GM12874 (cell line): ENCODE measurements at regions not wholly inside any gene's neighbourhood (a gene's known extent, or its start where the extent isn't known, plus 50 kb on each side); places are given as distances from the start of the nearest gene placed in this dataset.

ENCODE experiments used
- TF ChIP-seq, protein P1 (sequence below): IDR thresholded peaks from 2 replicates; pipeline ENCODE4 v1.5.1; 2011; ENCODE audit warnings: low read depth, mild to moderate bottlenecking, control low read depth, low read length, moderate library complexity; ENCODE audit not compliant: insufficient read depth

DNA sequence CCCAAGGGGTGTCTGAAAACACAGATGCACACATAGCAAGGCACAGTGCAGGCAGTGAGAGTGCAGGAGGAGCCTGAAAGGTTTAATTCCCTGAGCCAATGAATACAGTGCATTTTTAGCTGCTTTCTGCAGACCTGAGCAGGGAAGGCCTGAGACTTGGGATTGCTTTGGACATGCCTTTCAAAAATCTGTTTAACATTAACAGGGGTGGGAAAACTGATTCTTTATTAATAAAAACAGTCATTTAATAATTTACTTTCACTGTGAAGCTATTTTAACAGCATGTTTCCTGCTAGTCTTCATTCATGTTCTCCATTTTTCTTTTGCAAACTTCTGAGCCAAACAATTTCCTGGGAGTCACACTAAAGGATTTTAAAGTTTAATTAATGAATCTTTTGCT lies 488.1 kb downstream of the SMARCA1 start:
- TF ChIP-seq, protein P1, sequence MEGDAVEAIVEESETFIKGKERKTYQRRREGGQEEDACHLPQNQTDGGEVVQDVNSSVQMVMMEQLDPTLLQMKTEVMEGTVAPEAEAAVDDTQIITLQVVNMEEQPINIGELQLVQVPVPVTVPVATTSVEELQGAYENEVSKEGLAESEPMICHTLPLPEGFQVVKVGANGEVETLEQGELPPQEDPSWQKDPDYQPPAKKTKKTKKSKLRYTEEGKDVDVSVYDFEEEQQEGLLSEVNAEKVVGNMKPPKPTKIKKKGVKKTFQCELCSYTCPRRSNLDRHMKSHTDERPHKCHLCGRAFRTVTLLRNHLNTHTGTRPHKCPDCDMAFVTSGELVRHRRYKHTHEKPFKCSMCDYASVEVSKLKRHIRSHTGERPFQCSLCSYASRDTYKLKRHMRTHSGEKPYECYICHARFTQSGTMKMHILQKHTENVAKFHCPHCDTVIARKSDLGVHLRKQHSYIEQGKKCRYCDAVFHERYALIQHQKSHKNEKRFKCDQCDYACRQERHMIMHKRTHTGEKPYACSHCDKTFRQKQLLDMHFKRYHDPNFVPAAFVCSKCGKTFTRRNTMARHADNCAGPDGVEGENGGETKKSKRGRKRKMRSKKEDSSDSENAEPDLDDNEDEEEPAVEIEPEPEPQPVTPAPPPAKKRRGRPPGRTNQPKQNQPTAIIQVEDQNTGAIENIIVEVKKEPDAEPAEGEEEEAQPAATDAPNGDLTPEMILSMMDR, result no peak

DNA sequence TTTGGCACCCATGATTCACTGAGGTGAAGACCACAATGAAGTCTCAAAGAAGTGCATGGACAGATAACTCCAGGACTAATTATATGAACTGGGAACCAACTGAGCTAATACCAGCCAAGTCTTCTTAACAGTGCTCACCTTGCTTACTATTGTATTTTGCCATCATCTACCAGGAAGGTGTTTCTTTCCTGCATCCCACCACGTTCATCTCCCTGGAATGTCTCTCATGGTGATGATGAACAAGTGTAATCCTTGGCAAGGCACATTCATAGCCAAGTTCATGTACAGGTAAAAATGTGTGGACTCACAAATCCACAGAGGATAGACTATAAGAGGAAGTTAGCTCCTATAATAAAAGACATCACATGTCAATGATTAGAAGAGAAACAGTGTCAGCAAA lies 489.1 kb downstream of the SMARCA1 start:
- TF ChIP-seq, protein P1, result no peak

DNA sequence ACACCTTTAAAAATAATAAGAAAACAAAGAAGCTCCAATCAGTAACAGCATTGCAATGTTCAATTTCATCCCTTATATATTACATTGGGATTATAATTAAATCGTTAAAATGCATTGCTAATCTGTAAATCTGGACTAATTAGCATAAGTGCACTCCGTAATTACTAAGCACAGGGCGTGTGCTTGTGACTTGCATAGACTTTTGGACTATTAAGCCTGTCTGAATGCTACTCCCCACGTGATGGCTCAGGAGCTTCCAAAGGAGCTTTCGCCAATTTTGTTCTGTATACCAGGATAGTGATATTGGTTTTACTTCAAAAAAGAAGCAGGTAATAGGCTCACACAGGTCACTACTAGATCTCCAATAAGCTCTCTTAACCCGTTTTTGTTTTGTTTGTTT lies 497.1 kb downstream of the SMARCA1 start:
- TF ChIP-seq, protein P1, result no peak

DNA sequence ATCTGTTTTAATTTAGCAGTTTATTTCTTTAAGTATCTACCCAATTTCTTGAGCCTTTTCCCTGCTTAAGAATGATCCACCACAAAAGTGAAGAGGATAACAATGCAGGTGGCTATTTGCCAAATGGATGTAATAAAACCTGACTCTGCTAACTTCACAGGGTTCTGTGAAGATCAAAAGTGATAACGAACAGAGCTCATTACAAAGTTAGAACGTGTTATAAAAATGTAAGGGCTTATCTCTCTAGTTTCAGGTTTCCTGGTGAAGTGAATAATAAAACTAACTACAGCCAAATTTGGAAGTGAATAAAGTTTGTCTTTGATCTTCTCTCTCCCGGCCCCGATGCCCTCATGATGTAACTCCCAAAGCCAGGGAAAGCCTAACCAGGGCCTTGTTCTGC lies 497.9 kb downstream of the SMARCA1 start:
- TF ChIP-seq, protein P1, result no peak

DNA sequence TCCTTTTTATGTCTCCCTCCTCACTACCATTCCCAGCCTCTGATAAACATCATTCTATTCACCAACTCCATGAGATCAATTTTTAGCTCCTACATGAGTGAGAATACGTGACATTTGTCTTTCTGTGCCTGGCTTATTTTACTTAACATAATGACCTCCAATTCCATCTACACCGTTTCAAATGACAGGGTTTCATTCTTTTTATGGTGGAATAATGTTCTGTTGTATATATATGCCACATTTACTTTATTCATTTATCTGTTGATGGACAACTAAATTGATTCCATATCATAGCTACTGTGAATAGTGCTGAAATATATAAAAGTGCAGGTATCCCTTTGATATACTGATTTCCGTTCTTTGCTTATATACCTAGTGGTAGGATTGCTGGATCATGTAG lies 503.9 kb downstream of the SMARCA1 start:
- TF ChIP-seq, protein P1, result no peak

DNA sequence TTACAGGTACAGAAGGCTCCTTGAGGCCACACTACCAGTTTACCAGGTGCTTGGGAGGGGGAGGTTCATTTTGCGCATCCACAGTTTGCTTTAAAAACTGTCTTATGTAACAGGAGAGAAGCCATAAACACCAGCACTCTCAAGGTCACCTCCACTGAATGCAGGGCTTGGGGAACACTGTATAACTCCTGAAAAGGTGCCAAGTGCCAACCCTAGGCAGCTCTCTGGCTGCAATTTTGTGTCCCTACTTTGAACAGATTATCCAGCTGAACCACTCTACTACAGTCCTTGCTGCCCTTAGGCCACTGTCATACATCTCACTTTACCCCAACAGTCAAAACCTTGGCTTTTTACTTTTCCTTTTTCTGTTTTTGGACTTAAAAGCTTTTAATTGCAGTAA lies 507.9 kb downstream of the SMARCA1 start:
- TF ChIP-seq, protein P1, result no peak

DNA sequence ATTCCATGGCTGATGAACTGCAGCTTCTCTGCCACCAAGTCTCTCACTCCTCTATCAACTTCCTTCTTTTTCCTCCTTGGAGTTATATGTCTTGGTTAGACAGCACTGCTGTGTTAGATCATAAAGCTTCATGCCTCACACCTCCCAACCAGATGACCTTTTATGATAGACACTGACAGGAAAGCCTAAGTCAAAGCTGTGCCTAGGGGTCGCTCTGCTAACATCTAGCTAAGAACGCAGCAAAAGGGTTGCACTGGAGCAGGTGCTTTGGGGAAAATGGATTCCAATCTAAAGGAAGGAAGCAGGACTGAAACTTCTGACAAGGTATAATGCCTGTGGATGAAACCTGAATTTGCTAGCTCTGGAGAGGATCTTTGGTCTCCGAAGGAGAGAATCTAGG lies 509.7 kb downstream of the SMARCA1 start:
- TF ChIP-seq, protein P1, result no peak

DNA sequence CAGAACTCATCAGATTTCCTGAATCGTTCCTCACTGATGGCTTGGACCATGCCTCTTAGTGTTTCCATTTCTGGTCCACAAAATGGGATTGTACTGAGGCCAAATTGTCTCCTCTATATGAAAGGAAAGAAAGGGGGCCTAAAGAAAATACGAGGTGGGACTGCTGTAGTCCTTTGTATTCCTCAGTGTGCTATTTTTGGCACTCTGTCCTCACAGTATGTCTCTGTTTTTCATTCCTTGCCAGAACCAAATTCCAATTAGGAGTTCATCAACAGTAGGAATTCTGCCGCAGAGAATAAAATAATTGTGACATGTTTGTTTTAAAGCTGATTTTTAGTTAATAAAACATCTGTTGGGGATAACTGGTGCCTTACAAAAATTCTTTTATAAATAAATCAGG lies 515.7 kb downstream of the SMARCA1 start:
- TF ChIP-seq, protein P1, result no peak
